ENCODE measurements at regions not wholly inside any gene's neighbourhood (a gene's known extent, or its start where the extent isn't known, plus 50 kb on each side); places are given as distances from the start of the nearest gene placed in this dataset.

- H3K36me3 ChIP-seq (ENCODE audit: insufficient read depth, low read length): no peaks in the 10 kb centered on the region
- no peak overlapping the region for H3K4me2 ChIP-seq (ENCODE audit: low read length)
- H3K9me3 ChIP-seq (ENCODE audit: low read length): no peaks in the 10 kb centered on the region
- no peak overlapping the region for H3K27ac ChIP-seq (ENCODE audit: low read length)
- H3K79me2 ChIP-seq (replicated peaks; ENCODE audit: insufficient read depth, low read length): peaks cover 18% of the 10 kb centered on the region
- H3F3A ChIP-seq (ENCODE audit: insufficient read depth, low read length, poor library complexity, severe bottlenecking): peaks cover 2% of the 10 kb centered on the region
- no peaks in the 10 kb centered on the region for H4K20me1 ChIP-seq (ENCODE audit: insufficient read depth)
- H3K27me3 ChIP-seq (ENCODE audit: insufficient read depth, low read depth, low read length): no peaks in the 10 kb centered on the region
- no peak overlapping the region for H3K9ac ChIP-seq (ENCODE audit: low read length)
- TF ChIP-seq MXI1 (conservative IDR thresholded peaks at IDR 0.05; ENCODE audit: poor library complexity, severe bottlenecking): no peak
- no peak for TF ChIP-seq REST (IDR thresholded peaks at IDR 0.05; ENCODE audit: borderline replicate concordance)
- no peak for TF ChIP-seq CTCF (IDR thresholded peaks at IDR 0.05; ENCODE audit: poor library complexity, severe bottlenecking)
- no peak for TF ChIP-seq RAD21 (conservative IDR thresholded peaks at IDR 0.05)
- no peaks in the 10 kb centered on the region for H3K9me2 ChIP-seq (ENCODE audit: insufficient read depth, low read length)
- H2AFZ ChIP-seq (ENCODE audit: low read depth, low read length): no peak overlapping the region
- no peak overlapping the region for H3K4me3 ChIP-seq (ENCODE audit: low read length)
Measured at GRCh38 chr5:88553136-88553875, 284.7 kb upstream of the TMEM161B start.

GRCh38 chr5:88552426-88552825 is 283.8 kb upstream of the TMEM161B start:
- Histone ChIP-seq H2AFZ (ENCODE audit: low read depth, low read length) (no peak overlapping the region), H4K20me1 (ENCODE audit: insufficient read depth) (no peaks in the 10 kb centered on the region), H3K9me3 (ENCODE audit: low read length) (no peaks in the 10 kb centered on the region), H3K79me2 (replicated peaks; ENCODE audit: insufficient read depth, low read length) (peaks cover 16% of the 10 kb centered on the region), H3K36me3 (ENCODE audit: insufficient read depth, low read length) (no peaks in the 10 kb centered on the region), H3F3A (ENCODE audit: insufficient read depth, low read length, poor library complexity, severe bottlenecking) (peaks cover 2% of the 10 kb centered on the region), H3K9ac (ENCODE audit: low read length) (no peak overlapping the region), H3K4me3 (ENCODE audit: low read length) (no peak overlapping the region), H3K9me2 (ENCODE audit: insufficient read depth, low read length) (no peaks in the 10 kb centered on the region), H3K4me2 (ENCODE audit: low read length) (no peak overlapping the region), H3K27ac (ENCODE audit: low read length) (no peak overlapping the region), H3K27me3 (ENCODE audit: insufficient read depth, low read depth, low read length) (no peaks in the 10 kb centered on the region)
- TF ChIP-seq RAD21 (conservative IDR thresholded peaks at IDR 0.05) (no peak), CTCF (IDR thresholded peaks at IDR 0.05; ENCODE audit: poor library complexity, severe bottlenecking) (no peak), POLR2AphosphoS5 (IDR thresholded peaks at IDR 0.05) (no peak), EP300 (conservative IDR thresholded peaks at IDR 0.05; ENCODE audit: poor library complexity, severe bottlenecking) (no peak), MXI1 (conservative IDR thresholded peaks at IDR 0.05; ENCODE audit: poor library complexity, severe bottlenecking) (no peak), EZH2 (IDR thresholded peaks at IDR 0.05; ENCODE audit: borderline replicate concordance, insufficient read depth, low read length, poor library complexity, severe bottlenecking) (no peak), TAF1 (IDR thresholded peaks at IDR 0.05; ENCODE audit: low read depth) (no peak), REST (IDR thresholded peaks at IDR 0.05; ENCODE audit: borderline replicate concordance) (no peak), SMC3 (conservative IDR thresholded peaks at IDR 0.05; ENCODE audit: poor library complexity) (no peak)

Data from neural cell (in vitro differentiated cells).